ENCODE measurements at regions not wholly inside any gene's neighbourhood (a gene's known extent, or its start where the extent isn't known, plus 50 kb on each side); places are given as distances from the start of the nearest gene placed in this dataset.

DNA sequence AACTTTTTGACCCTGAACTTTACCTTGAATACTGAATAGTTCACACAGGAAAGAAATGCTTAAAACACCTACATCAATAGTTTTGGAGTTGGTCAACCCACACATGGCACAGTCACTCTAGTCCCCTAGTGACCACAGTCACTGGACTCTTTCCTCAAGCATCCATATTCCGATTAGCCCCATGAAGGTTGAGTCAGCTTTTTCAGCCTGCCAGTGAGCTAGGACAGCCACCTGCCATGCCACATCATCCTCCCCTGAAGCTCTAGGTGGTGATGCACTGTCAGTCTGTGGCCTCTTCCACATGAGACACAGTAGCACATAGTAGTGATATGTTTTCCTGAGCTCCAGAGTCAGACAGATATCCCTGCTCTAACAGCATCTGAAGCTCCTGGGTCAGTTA, 537.2 kb downstream of the XPNPEP1 start:
- TF ChIP-seq, protein P1, sequence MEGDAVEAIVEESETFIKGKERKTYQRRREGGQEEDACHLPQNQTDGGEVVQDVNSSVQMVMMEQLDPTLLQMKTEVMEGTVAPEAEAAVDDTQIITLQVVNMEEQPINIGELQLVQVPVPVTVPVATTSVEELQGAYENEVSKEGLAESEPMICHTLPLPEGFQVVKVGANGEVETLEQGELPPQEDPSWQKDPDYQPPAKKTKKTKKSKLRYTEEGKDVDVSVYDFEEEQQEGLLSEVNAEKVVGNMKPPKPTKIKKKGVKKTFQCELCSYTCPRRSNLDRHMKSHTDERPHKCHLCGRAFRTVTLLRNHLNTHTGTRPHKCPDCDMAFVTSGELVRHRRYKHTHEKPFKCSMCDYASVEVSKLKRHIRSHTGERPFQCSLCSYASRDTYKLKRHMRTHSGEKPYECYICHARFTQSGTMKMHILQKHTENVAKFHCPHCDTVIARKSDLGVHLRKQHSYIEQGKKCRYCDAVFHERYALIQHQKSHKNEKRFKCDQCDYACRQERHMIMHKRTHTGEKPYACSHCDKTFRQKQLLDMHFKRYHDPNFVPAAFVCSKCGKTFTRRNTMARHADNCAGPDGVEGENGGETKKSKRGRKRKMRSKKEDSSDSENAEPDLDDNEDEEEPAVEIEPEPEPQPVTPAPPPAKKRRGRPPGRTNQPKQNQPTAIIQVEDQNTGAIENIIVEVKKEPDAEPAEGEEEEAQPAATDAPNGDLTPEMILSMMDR (conservative IDR thresholded peaks at IDR 0.05; ENCODE audit: low read length): no peak
- no peak for TF ChIP-seq EZH2phosphoT487 (IDR thresholded peaks at IDR 0.05; ENCODE audit: borderline replicate concordance)

All from Loucy (cell line).